IMR-90 (cell line): ENCODE measurements at regions not wholly inside any gene's neighbourhood (a gene's known extent, or its start where the extent isn't known, plus 50 kb on each side); places are given as distances from the start of the nearest gene placed in this dataset.

ENCODE experiments used
- ATAC-seq: fragments of 200-7000 bp; cut with Tn5 transposase; 2 replicates; pipeline ENCODE4 v1.9.1; 2020; ENCODE audit warnings: low read depth, mild to moderate bottlenecking, moderate library complexity
- BruUV-seq: library from RNA; stranded (reverse); fragments of 400-500 nt; replicated peaks from 2 replicates; lab custom pipeline; 2021; lab: Mats Ljungman, UMichigan
- CTCF ChIA-PET: fragments of 300-600 bp; formaldehyde crosslinking; extraction: SDS; loops from one replicate; lab custom pipeline; 2021; ENCODE audit warnings: antibody characterized with exemption; lab: Yijun Ruan, JAX
- POLR2A ChIA-PET: fragments of 300-600 bp; sonication (Branson Sonifier 250); formaldehyde crosslinking; loops from one replicate; lab custom pipeline; 2022; ENCODE audit warnings: antibody characterized with exemption; ENCODE audit not compliant: unreplicated experiment; lab: Charles Lee
- DNase-seq: peaks from one replicate; pipeline ENCODE4 v3.0.0; 2013
- H2AFZ ChIP-seq: replicated peaks from 2 replicates; pipeline ENCODE3; 2013; ENCODE audit warnings: low read length, mild to moderate bottlenecking; ENCODE audit not compliant: poor library complexity
- H2AK5ac ChIP-seq: 2 replicates; pipeline ENCODE4 v1.6.1; 2013; ENCODE audit warnings: low read depth, low read length, inconsistent platforms
- H2AK9ac ChIP-seq: replicated peaks from 2 replicates; pipeline ENCODE3; 2013; ENCODE audit warnings: mild to moderate bottlenecking, low read depth, low read length, moderate library complexity; ENCODE audit not compliant: poor library complexity
- H2BK120ac ChIP-seq: 2 replicates; pipeline ENCODE4 v1.6.1; 2013; ENCODE audit warnings: low read depth, low read length, inconsistent platforms
- H2BK15ac ChIP-seq: 3 replicates; pipeline ENCODE4 v1.6.1; 2013; ENCODE audit warnings: low read depth, low read length, inconsistent platforms
- H2BK20ac ChIP-seq: 2 replicates; pipeline ENCODE4 v1.6.1; 2013; ENCODE audit warnings: low read depth, mild to moderate bottlenecking, inconsistent platforms, low read length, moderate library complexity
- H2BK5ac ChIP-seq: 2 replicates; pipeline ENCODE4 v1.6.1; 2013; ENCODE audit warnings: mild to moderate bottlenecking, low read depth, low read length, inconsistent platforms; ENCODE audit not compliant: poor library complexity, severe bottlenecking
- H3K14ac ChIP-seq: replicated peaks from 2 replicates; pipeline ENCODE4 v1.6.1; 2013; ENCODE audit warnings: low read depth, low read length, inconsistent platforms
- H3K18ac ChIP-seq: 2 replicates; pipeline ENCODE4 v1.6.1; 2013; ENCODE audit warnings: low read depth, low read length, control low read depth
- H3K23ac ChIP-seq: 2 replicates; pipeline ENCODE4 v1.6.1; 2013; ENCODE audit warnings: low read depth, low read length, inconsistent platforms
- H3K27ac ChIP-seq: 2 replicates; pipeline ENCODE4 v1.5.1; 2013; ENCODE audit warnings: mild to moderate bottlenecking, control low read depth, low read length; ENCODE audit not compliant: insufficient read depth
- H3K27me3 ChIP-seq: 2 replicates; pipeline ENCODE4 v1.6.1; 2013; ENCODE audit warnings: low read length; ENCODE audit not compliant: control insufficient read depth, insufficient read depth
- H3K36me3 ChIP-seq: 2 replicates; pipeline ENCODE4 v1.6.1; 2013; ENCODE audit warnings: low read length, mixed read lengths; ENCODE audit not compliant: control insufficient read depth, insufficient read depth
- H3K4ac ChIP-seq: 2 replicates; pipeline ENCODE4 v1.6.1; 2013; ENCODE audit warnings: low read depth, low read length, inconsistent platforms
- H3K4me1 ChIP-seq: 2 replicates; pipeline ENCODE4 v1.6.1; 2013; ENCODE audit warnings: low read length, mixed read lengths; ENCODE audit not compliant: control insufficient read depth, insufficient read depth
- H3K4me2 ChIP-seq: 2 replicates; pipeline ENCODE4 v1.6.1; 2013; ENCODE audit warnings: low read depth, mild to moderate bottlenecking, control low read depth, low read length, moderate library complexity
- H3K4me3 ChIP-seq: 2 replicates; pipeline ENCODE4 v1.5.1; 2013; ENCODE audit warnings: low read depth, mild to moderate bottlenecking, control low read depth, low read length, moderate library complexity; ENCODE audit not compliant: insufficient read depth
- H3K56ac ChIP-seq: 2 replicates; pipeline ENCODE4 v1.6.1; 2013; ENCODE audit warnings: low read length, inconsistent platforms; ENCODE audit not compliant: insufficient read depth; ENCODE audit errors: extremely low read depth
- H3K79me1 ChIP-seq, 2 experiments: 2 replicates each; pipeline ENCODE4 v1.6.1; 2013; ENCODE audit warnings: low read length in 2 of 2, inconsistent platforms in 1 of 2, low read depth in 1 of 2
- H3K9ac ChIP-seq: 2 replicates; pipeline ENCODE4 v1.6.1; 2013; ENCODE audit warnings: low read depth, low read length, control low read depth
- H3K9me1 ChIP-seq: 2 replicates; pipeline ENCODE4 v1.6.1; 2013; ENCODE audit warnings: low read length, inconsistent platforms; ENCODE audit not compliant: insufficient read depth
- H3K9me3 ChIP-seq: 2 replicates; pipeline ENCODE4 v1.6.1; 2013; ENCODE audit warnings: low read length; ENCODE audit not compliant: control insufficient read depth, insufficient read depth
- H4K20me1 ChIP-seq: 2 replicates; pipeline ENCODE4 v1.6.1; 2013; ENCODE audit warnings: low read length, inconsistent platforms; ENCODE audit not compliant: insufficient read depth
- H4K5ac ChIP-seq: 2 replicates; pipeline ENCODE4 v1.6.1; 2013; ENCODE audit warnings: mild to moderate bottlenecking, low read depth, low read length, control low read depth
- H4K8ac ChIP-seq, 2 experiments: 2 replicates each; pipeline ENCODE4 v1.6.1; 2013; ENCODE audit warnings: low read depth in 2 of 2, low read length in 2 of 2, control low read depth in 1 of 2, inconsistent platforms in 1 of 2
- H4K91ac ChIP-seq: 2 replicates; pipeline ENCODE4 v1.6.1; 2013; ENCODE audit warnings: low read depth, low read length, inconsistent platforms; ENCODE audit not compliant: insufficient read depth
- CEBPB ChIP-seq: IDR thresholded peaks from 2 replicates; pipeline ENCODE4 v1.6.1; 2012; ENCODE audit warnings: low read depth, low read length, improper control_type of control experiment
- CHD1 ChIP-seq: IDR thresholded peaks from 2 replicates; pipeline ENCODE4 v1.6.1; 2012; ENCODE audit warnings: low read depth, low read length, improper control_type of control experiment
- CTCF ChIP-seq: conservative IDR thresholded peaks from 2 replicates; pipeline ENCODE4 v1.5.1; 2012; ENCODE audit warnings: mild to moderate bottlenecking, low read depth, low read length, improper control_type of control experiment
- ELK1 ChIP-seq: fragments of 150-350 bp; IDR thresholded peaks from 2 replicates; pipeline ENCODE4 v1.6.1; 2016; ENCODE audit warnings: low read depth, mild to moderate bottlenecking, low read length, moderate library complexity, borderline replicate concordance
- MAFK ChIP-seq: IDR thresholded peaks from 2 replicates; pipeline ENCODE4 v1.6.1; 2012; ENCODE audit warnings: low read depth, low read length, improper control_type of control experiment
- MXI1 ChIP-seq: IDR thresholded peaks from 2 replicates; pipeline ENCODE4 v1.6.1; 2012; ENCODE audit warnings: low read depth, mild to moderate bottlenecking, low read length, moderate library complexity, borderline replicate concordance
- NFE2L2 ChIP-seq: fragments of 150-350 bp; IDR thresholded peaks from 2 replicates; pipeline ENCODE4 v1.6.1; 2016; ENCODE audit warnings: low read depth, mild to moderate bottlenecking, low read length
- POLR2A ChIP-seq: IDR thresholded peaks from 2 replicates; pipeline ENCODE4 v1.6.1; 2012; ENCODE audit warnings: mild to moderate bottlenecking, low read depth, low read length
- RAD21 ChIP-seq: IDR thresholded peaks from 2 replicates; pipeline ENCODE4 v1.6.1; 2012; ENCODE audit warnings: low read length, improper control_type of control experiment
- RCOR1 ChIP-seq: IDR thresholded peaks from 2 replicates; pipeline ENCODE4 v1.6.1; 2012; ENCODE audit warnings: mild to moderate bottlenecking, low read length, improper control_type of control experiment; ENCODE audit not compliant: insufficient replicate concordance
- RFX5 ChIP-seq: IDR thresholded peaks from 2 replicates; pipeline ENCODE4 v1.8.0; 2012; ENCODE audit warnings: low read depth, mild to moderate bottlenecking, low read length, moderate library complexity
- USF2 ChIP-seq: fragments of 150-350 bp; IDR thresholded peaks from 2 replicates; pipeline ENCODE4 v1.6.1; 2017; ENCODE audit warnings: mild to moderate bottlenecking, antibody characterized with exemption, low read length, low read depth
- WGBS, 2 experiments: methylation state at CpG; one replicate each; pipeline versions ENCODE4 v1.1.5 to v1.1.7; 2013; ENCODE audit warnings: missing lambda C conversion rate in 2 of 2; ENCODE audit not compliant: insufficient read length in 1 of 2; ENCODE audit errors: extremely low coverage in 2 of 2; 5-methylcytosine and 5-hydroxymethylcytosine counted together
- dilution Hi-C: fragments of 300-500 bp; cut with HindIII; formaldehyde crosslinking; loops from one replicate; pipeline ENCODE4 v1.14.3; 2018; ENCODE audit warnings: low sequenced_read_pairs; ENCODE audit not compliant: unreplicated experiment
- in situ Hi-C: fragments of 300-500 bp; cut with MboI; formaldehyde crosslinking; loops from 3 replicates; pipeline ENCODE4 v1.14.3; 2019; ENCODE audit warnings: low sequenced_read_pairs, inconsistent platforms, mixed read lengths
- intact Hi-C: fragments of 100-400 bp; cut with micrococcal nuclease; formaldehyde crosslinking; loops from 2 replicates; pipeline ENCODE4 v1.10.0; 2022

GRCh38 chr2:76044701-76045100 is 334.0 kb upstream of the GCFC2 start:
- Histone ChIP-seq H4K20me1 (no peaks in the 10 kb centered on the region), H2BK15ac (no peak overlapping the region), H4K8ac (no peak overlapping the region), H2BK20ac (no peak overlapping the region), H3K36me3 (no peaks in the 10 kb centered on the region), H2AK5ac (no peak overlapping the region), H3K4ac (no peak overlapping the region), H3K56ac (no peak overlapping the region), H2BK120ac (no peak overlapping the region), H2BK5ac (no peak overlapping the region), H2AFZ (no peak overlapping the region), H4K91ac (no peak overlapping the region), H3K27ac (no peak overlapping the region), H3K9me3 (no peaks in the 10 kb centered on the region), H3K79me1 (no peaks in the 10 kb centered on the region), H2AK9ac (no peak overlapping the region), H3K4me2 (no peak overlapping the region), H3K23ac (no peak overlapping the region), H3K4me1 (no peaks in the 10 kb centered on the region), H3K9me1 (no peaks in the 10 kb centered on the region), H3K18ac (no peak overlapping the region), H3K4me3 (no peak overlapping the region), H4K5ac (no peak overlapping the region), H3K14ac (no peak overlapping the region), H3K9ac (no peak overlapping the region), H3K27me3 (no peaks in the 10 kb centered on the region)
- DNase-seq (no peak), ATAC-seq (no peak)
- ChIA-PET POLR2A (no interaction called here), CTCF (interaction anchor here (0.6 kb wide), 1 partner anchor 8 kb away, joined by 3 read pairs; no protein-coding TSS in a partner anchor)
- dilution Hi-C loops = no loop called here
- no TSS peak for BruUV-seq
- in situ Hi-C loops = no loop called here
- WGBS, 2 experiments = no CpG with 5 or more reads among the region's 2 CpGs
- intact Hi-C loops = no loop called here
- TF ChIP-seq RCOR1 (no peak), CEBPB (no peak), MAFK (no peak), ELK1 (no peak), NFE2L2 (no peak), CTCF (no peak), CHD1 (no peak), RFX5 (no peak), POLR2A (no peak), MXI1 (no peak), USF2 (no peak), RAD21 (no peak)
